HUES48 (cell line): ENCODE measurements at regions not wholly inside any gene's neighbourhood (a gene's known extent, or its start where the extent isn't known, plus 50 kb on each side); places are given as distances from the start of the nearest gene placed in this dataset.
"Not testable (repeated sequence)": the region's sequence is repeated elsewhere in the genome, so short reads cannot be mapped to it uniquely, and the experiment has no call there.

ENCODE experiments used
- H3K27ac ChIP-seq: one replicate; pipeline ENCODE4 v1.7.0; 2013; ENCODE audit warnings: low read depth, low read length, inconsistent platforms
- H3K27me3 ChIP-seq: 2 replicates; pipeline ENCODE4 v1.6.1; 2013; ENCODE audit warnings: mild to moderate bottlenecking, low read length; ENCODE audit not compliant: control insufficient read depth, insufficient read depth
- H3K36me3 ChIP-seq: 2 replicates; pipeline ENCODE4 v1.6.1; 2013; ENCODE audit warnings: low read length; ENCODE audit not compliant: control insufficient read depth, insufficient read depth
- H3K4me1 ChIP-seq: 2 replicates; pipeline ENCODE4 v1.6.1; 2013; ENCODE audit warnings: mild to moderate bottlenecking, low read length; ENCODE audit not compliant: control insufficient read depth, insufficient read depth
- H3K4me3 ChIP-seq: 2 replicates; pipeline ENCODE4 v1.5.1; 2013; ENCODE audit warnings: mild to moderate bottlenecking, low read depth, low read length
- H3K9ac ChIP-seq: 2 replicates; pipeline ENCODE4 v1.6.1; 2013; ENCODE audit warnings: mild to moderate bottlenecking, low read depth, low read length, moderate library complexity
- H3K9me3 ChIP-seq: 2 replicates; pipeline ENCODE4 v1.6.1; 2013; ENCODE audit warnings: low read length; ENCODE audit not compliant: control insufficient read depth, insufficient read depth

DNA sequence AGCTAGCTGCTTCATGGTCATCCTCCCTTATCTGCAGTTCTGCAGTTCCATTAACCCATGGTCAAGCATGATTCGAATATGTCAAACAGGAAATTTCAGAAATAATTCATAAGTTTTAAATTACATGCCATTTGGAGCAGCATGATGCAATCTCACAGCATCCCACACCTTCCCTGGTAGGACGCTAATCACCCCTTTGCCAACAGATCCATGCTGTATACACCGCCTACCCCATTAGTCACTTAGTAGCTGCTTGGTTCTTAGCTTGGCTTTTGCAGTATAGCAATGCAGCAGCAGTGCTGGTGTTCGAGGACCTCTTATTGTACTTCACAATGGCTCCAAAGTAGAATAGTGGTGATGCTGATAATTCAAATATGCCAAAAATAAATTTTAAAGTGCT is 739.7 kb upstream of the CDH9 start:
- H3K36me3 ChIP-seq = no peaks in the 10 kb centered on the region
- no peak overlapping the region for H3K27ac ChIP-seq
- H3K9me3 ChIP-seq = no peaks in the 10 kb centered on the region
- no peaks in the 10 kb centered on the region for H3K27me3 ChIP-seq
- no peak overlapping the region for H3K4me3 ChIP-seq
- H3K4me1 ChIP-seq = no peaks in the 10 kb centered on the region
- H3K9ac ChIP-seq = no peak overlapping the region

DNA sequence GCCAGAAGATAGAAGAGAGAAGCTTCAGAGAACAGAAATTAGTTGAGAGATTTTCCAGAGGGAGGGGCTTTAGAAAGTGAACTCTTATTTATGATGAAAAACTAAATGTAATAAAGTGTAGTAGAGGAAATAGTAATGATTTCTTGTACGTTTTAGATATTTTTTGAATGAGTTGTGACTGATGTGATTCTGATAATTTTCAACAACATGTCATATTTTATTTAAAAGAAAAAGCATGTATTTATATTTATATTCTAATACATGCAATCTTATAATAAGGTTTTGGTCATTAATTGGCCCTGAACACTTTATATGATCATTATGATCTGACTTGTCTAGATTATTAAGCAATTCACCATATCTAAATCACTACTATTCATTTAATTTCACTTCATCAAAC is 735.2 kb upstream of the CDH9 start:
- no peaks in the 10 kb centered on the region for H3K27me3 ChIP-seq
- H3K4me3 ChIP-seq = no peak overlapping the region
- H3K36me3 ChIP-seq = no peaks in the 10 kb centered on the region
- H3K4me1 ChIP-seq = no peaks in the 10 kb centered on the region
- H3K9ac ChIP-seq = no peak overlapping the region
- H3K27ac ChIP-seq = no peak overlapping the region
- no peaks in the 10 kb centered on the region for H3K9me3 ChIP-seq

DNA sequence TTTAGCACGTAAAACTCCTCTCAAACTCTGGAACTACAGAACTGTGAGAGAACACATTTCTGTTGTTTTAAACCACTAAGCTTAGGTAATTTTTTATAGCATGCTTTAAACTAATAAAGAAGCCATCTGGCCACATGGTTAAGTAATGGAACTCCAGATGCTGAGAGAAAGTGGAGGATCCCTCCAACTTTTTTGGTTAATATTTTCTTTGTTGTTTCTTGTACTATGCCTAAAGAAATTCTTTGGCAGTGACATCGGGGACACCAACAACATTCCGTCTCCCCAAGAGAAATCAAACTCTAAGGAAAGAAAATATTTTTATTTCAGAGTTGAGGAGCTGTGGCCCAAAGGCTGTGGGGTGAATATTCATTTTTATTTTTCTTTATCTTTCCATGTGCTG is 734.8 kb upstream of the CDH9 start:
- Histone ChIP-seq H3K27ac (no peak overlapping the region), H3K27me3 (no peaks in the 10 kb centered on the region), H3K4me3 (no peak overlapping the region), H3K36me3 (no peaks in the 10 kb centered on the region), H3K9ac (no peak overlapping the region), H3K9me3 (no peaks in the 10 kb centered on the region), H3K4me1 (no peaks in the 10 kb centered on the region)

DNA sequence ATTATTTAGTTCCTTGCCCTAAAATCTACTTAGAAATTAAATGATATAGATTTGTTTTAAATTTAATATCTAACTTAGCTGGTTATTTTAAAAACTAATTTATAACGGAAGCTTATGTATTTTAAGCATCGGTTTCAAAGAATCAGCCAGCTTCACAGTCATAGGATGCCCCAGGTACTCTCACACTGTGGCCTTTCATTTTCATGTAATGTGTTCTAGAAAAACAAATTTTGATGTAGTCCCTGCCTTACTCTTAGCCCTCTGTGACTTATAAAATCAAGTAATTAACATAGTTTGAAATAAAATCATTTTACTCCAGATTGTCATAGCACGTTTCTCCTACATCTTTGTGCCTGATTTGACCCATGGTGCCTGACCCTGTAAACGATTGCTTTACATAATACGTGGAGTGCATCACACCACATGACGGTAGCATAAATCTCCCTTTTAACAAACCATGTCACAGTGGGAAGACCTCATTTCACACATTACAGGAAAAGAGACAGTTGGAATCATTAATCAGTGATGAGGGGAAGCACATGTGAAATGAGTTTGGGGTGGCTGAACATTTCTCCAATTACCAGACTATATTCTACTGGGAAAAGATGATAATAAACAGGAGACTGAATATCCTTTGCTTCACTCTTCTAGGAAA is 731.5 kb upstream of the CDH9 start:
- Histone ChIP-seq H3K27ac (no peak overlapping the region), H3K9me3 (no peaks in the 10 kb centered on the region), H3K4me1 (no peaks in the 10 kb centered on the region), H3K9ac (no peak overlapping the region), H3K27me3 (no peaks in the 10 kb centered on the region), H3K4me3 (no peak overlapping the region), H3K36me3 (no peaks in the 10 kb centered on the region)

DNA sequence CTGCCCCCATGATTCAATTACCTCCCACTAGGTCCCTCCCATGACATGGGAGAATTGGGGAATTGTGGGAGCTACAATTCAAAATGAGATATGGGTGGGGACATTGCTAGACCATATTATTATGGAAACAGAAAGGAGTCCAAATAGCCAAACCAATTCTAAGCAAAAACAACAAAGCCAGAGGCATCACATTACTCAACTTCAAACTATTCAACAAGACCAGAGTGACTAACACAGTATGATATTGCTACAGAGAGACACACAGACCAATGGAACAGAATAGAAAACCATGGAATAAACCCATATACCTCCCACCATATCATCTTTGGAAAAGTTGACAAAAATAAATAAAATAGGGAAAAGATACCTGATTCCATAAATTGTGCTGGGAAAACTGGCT is 710.5 kb upstream of the CDH9 start:
- H3K4me1 ChIP-seq = no peaks in the 10 kb centered on the region
- H3K9me3 ChIP-seq = peaks cover 12% of the 10 kb centered on the region
- no peaks in the 10 kb centered on the region for H3K36me3 ChIP-seq
- no peak overlapping the region for H3K4me3 ChIP-seq
- no peaks in the 10 kb centered on the region for H3K27me3 ChIP-seq
- H3K27ac ChIP-seq = no peak overlapping the region
- no peak overlapping the region for H3K9ac ChIP-seq

DNA sequence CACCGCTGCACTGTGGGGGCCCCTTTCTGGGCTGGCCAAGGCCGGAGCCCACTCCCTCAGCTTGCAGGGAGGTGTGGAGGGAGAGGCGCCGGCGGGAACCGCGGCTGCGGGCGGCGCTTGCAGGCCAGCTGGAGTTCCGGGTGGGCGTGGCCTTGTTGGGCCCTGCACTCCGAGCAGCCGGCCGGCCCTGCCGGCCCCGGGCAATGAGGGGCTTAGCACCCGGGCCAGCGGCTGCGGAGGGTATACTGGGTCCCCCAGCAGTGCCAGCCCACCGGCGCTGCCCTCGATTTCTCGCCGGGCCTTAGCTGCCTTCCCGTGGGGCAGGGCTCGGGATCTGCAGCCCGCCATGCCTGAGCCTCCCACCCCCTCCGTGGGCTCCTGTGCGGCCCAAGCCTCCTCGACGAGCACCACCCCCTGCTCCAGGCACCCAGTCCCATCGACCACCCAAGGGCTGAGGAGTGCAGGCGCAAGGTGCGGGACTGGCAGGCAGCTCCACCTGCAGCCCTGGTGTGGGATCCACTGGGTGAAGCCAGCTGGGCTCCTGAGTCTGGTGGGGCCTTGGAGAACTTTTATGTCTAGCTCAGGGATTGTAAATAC is 705.1 kb upstream of the CDH9 start:
- not testable (repeated sequence) for H3K4me1 ChIP-seq, H3K4me3 ChIP-seq, H3K27ac ChIP-seq, H3K36me3 ChIP-seq, H3K27me3 ChIP-seq, H3K9ac ChIP-seq, H3K9me3 ChIP-seq

DNA sequence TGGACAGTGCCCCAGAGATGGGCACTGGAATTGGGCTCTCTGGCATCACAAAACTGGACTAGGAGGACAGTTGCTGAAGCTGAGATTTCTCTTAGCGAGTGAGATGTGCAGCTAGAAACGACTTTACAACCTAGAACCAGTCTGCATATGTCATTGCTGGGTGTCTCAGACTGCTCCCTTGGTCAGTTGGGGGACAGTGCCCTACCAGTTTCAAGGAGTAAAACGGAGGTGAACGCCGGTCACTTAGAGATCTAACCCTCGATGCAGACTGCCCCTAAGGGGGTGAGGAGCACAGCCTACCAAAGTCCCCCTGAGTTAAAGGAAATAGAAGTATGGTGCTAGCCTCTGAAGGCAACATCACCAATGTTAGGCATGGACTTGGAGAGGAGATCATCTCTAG is 704.4 kb upstream of the CDH9 start:
- Histone ChIP-seq H3K9ac (no peak overlapping the region), H3K4me1 (no peaks in the 10 kb centered on the region), H3K4me3 (no peak overlapping the region), H3K36me3 (no peaks in the 10 kb centered on the region), H3K27me3 (no peaks in the 10 kb centered on the region), H3K9me3 (peaks cover 5% of the 10 kb centered on the region), H3K27ac (no peak overlapping the region)

DNA sequence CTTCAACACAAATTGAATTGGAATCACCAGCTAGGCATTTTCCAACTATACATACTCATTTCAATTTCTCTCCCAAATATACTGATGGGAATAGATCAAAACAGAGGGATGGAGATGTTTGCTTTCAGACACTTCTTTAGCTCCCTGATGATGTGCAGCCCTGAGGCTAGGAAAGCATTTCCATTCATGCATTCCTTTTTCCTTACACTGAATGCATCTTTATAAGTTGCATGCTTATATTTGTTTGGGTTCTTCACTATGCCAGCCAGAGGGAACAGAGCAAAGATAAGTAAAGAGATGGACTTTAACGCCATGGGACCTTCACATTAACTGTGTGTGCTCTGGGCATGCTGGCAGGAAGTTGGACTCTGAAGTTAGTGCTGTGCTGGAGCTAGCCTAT is 696.5 kb upstream of the CDH9 start:
- Histone ChIP-seq H3K4me3 (no peak overlapping the region), H3K27me3 (no peaks in the 10 kb centered on the region), H3K9ac (no peak overlapping the region), H3K4me1 (no peaks in the 10 kb centered on the region), H3K36me3 (no peaks in the 10 kb centered on the region), H3K27ac (no peak overlapping the region), H3K9me3 (no peaks in the 10 kb centered on the region)

DNA sequence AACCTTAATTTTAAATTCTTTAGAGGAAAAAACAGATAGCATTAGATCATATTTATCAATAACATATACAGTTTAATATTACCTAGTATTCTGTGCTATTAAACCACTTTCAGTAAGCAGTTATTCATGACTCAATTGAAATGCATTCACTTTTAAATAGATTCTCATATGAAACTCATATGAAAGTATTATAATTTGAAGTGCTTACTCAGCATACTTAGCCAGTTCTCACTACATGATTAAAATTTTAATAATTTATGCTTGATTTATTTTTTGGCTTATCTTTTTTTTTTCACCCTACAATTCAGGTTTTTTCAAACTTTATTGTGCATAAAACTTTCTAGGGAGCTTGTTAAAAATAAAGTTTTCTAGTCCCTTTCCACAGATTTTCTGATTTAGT is 694.9 kb upstream of the CDH9 start:
- H3K9me3 ChIP-seq = no peaks in the 10 kb centered on the region
- H3K9ac ChIP-seq = no peak overlapping the region
- H3K36me3 ChIP-seq = no peaks in the 10 kb centered on the region
- no peaks in the 10 kb centered on the region for H3K27me3 ChIP-seq
- no peaks in the 10 kb centered on the region for H3K4me1 ChIP-seq
- no peak overlapping the region for H3K27ac ChIP-seq
- H3K4me3 ChIP-seq = no peak overlapping the region

DNA sequence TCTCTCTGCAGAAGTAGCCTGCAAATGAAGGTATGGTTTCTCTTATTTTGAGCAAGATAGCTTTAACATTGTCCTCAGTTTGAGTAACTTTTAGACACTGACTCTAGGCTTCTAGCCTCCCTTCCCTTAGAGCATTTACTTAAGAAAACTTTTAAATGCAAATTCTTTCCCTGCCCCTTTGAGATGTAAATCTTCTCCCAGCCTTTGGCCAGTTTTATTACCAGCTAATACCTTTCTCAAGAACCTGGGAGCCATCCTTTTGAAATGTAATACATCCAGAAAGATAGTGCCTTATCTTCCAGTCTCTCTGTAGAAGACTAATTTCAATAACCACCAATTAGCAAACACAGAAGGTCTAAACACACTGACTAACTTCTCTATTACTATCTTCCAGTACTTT is 688.9 kb upstream of the CDH9 start:
- no peak overlapping the region for H3K9ac ChIP-seq
- no peaks in the 10 kb centered on the region for H3K36me3 ChIP-seq
- no peaks in the 10 kb centered on the region for H3K27me3 ChIP-seq
- H3K27ac ChIP-seq = peak overlapping the region; percentile 30
- H3K9me3 ChIP-seq = no peaks in the 10 kb centered on the region
- peaks cover 15% of the 10 kb centered on the region for H3K4me1 ChIP-seq
- no peak overlapping the region for H3K4me3 ChIP-seq

DNA sequence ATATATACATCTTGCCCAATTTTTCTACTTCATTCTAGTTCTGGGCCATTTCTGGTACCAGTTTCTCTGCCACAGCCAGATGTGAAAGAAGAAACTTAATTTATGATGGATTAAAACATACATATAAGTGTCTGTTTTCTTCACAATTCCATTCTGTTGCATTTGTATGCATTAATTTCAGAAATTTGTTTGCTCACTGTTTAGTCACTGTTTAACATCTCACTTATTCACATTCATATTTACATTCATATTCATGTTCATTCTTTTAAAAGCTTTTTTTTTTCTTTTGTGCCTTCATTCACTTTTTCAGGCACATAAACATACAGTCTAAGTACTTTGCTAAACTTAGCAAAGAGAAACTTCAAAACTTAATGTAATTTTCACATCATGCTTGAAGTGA is 684.0 kb upstream of the CDH9 start:
- H3K4me3 ChIP-seq = no peak overlapping the region
- H3K4me1 ChIP-seq = peaks cover 12% of the 10 kb centered on the region
- H3K9ac ChIP-seq = no peak overlapping the region
- H3K9me3 ChIP-seq = no peaks in the 10 kb centered on the region
- H3K27ac ChIP-seq = no peak overlapping the region
- no peaks in the 10 kb centered on the region for H3K27me3 ChIP-seq
- H3K36me3 ChIP-seq = no peaks in the 10 kb centered on the region
